Type B pancreatic cell (in vitro differentiated cells): ENCODE measurements at regions not wholly inside any gene's neighbourhood (a gene's known extent, or its start where the extent isn't known, plus 50 kb on each side); places are given as distances from the start of the nearest gene placed in this dataset.
"Not testable (repeated sequence)": the region's sequence is repeated elsewhere in the genome, so short reads cannot be mapped to it uniquely, and the experiment has no call there.

Experiments used
- DNase-seq: peaks from one replicate; pipeline ENCODE4 v3.0.0; 2021; ENCODE audit warnings: mixed read lengths; ENCODE audit not compliant: unreplicated experiment; ENCODE audit errors: extremely low spot score
- H3K27ac Mint-ChIP-seq: 2 replicates; pipeline ENCODE4 v1.8.0; 2021; ENCODE audit warnings: mild to moderate bottlenecking, mixed read lengths
- H3K27me3 Mint-ChIP-seq: 2 replicates; pipeline ENCODE4 v1.8.0; 2021; ENCODE audit warnings: mixed read lengths
- H3K36me3 Mint-ChIP-seq: 2 replicates; pipeline ENCODE4 v1.8.0; 2021; ENCODE audit warnings: mixed read lengths
- H3K4me1 Mint-ChIP-seq: one replicate; pipeline ENCODE4 v1.8.0; 2021; ENCODE audit warnings: mixed read lengths; ENCODE audit not compliant: unreplicated experiment
- H3K4me3 Mint-ChIP-seq: 2 replicates; pipeline ENCODE4 v1.8.0; 2021; ENCODE audit warnings: mild to moderate bottlenecking, mixed read lengths
- H3K9me3 Mint-ChIP-seq: 2 replicates; pipeline ENCODE4 v1.8.0; 2021; ENCODE audit warnings: mixed read lengths
- TF ChIP-seq, protein P1 (sequence below): fragments of 200-600 bp; sonication (generic); conservative IDR thresholded peaks from 2 replicates; pipeline ENCODE4 v1.5.0; 2021; ENCODE audit warnings: antibody characterized with exemption, mild to moderate bottlenecking

DNA sequence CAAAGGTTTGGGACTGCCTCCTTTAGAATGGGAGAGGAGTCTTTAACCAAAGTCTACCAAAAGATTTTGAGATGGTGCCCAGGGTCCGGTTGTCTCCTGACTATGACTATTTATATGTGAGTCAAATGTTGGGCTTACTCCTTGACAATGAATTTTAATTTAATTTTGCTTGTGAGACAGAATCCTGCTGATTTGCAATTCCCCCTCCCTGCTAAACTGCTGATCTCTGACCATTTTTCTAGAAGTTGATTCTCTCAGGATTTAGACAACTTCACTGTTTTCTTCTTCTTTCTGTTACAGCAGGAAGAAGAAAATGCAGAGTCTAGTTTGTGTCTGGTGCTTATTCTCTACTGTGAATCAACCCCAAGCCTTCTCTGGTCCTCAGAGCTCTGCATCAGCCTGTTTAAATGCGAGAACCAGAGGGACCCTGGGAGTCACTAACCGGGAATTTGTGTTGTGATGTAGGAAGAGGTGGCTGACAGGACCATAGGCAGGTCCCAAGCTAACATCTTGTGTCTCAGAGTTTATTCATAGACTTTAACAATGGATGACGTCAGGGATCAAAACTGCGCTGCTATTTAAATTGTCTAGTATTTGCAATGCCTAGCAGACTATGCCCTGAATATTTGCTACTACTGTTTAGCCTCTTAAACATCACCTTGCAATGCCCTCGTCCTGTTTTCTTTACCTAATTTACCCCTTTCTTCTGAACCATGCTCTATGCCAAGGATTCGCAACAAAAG, 124.0 kb upstream of the TAF11L2 start:
- H3K4me3 Mint-ChIP-seq, result no peak overlapping the region
- no peak overlapping the region for H3K27ac Mint-ChIP-seq

DNA sequence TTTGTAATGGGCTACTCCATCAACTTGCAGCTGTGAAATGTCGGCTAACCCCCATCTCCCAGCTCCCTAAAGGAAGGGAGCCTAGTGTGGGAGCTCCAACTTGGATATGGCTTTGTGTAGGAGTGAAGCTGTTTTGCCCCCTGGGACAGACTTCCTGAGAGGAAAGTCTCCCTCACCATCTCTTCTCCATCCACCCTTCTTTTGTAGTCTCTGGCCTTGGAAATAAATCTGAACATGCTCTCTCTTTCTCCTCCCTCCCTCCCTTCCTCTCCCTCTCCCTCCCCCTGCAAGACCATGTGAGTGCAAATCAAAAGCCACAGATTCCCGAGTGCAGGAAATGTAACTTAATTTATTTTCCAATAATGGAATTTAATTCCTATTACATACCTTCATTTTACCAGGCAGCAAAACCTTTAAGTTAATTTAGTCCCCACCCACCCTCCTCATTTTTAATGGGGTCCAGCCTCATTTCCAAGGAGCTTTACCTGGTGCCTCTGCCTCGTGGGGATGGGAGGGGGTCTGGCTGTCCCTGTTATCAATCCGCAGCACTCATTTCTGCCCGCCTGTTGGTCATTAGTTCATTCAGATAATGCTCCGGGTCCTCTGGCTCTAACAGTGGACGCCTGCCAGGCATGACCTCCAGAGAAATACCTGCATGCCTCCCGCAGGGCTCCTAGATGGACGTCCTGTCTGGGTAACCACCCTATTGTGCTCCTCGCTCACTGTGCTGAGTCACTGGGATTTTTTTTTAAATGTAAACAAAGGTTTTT, 122.9 kb upstream of the TAF11L2 start:
- DNase-seq, result no peak
- TF ChIP-seq, protein P1, sequence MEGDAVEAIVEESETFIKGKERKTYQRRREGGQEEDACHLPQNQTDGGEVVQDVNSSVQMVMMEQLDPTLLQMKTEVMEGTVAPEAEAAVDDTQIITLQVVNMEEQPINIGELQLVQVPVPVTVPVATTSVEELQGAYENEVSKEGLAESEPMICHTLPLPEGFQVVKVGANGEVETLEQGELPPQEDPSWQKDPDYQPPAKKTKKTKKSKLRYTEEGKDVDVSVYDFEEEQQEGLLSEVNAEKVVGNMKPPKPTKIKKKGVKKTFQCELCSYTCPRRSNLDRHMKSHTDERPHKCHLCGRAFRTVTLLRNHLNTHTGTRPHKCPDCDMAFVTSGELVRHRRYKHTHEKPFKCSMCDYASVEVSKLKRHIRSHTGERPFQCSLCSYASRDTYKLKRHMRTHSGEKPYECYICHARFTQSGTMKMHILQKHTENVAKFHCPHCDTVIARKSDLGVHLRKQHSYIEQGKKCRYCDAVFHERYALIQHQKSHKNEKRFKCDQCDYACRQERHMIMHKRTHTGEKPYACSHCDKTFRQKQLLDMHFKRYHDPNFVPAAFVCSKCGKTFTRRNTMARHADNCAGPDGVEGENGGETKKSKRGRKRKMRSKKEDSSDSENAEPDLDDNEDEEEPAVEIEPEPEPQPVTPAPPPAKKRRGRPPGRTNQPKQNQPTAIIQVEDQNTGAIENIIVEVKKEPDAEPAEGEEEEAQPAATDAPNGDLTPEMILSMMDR, result no peak
- Mint-ChIP-seq H3K4me1 (peaks cover 43% of the 10 kb centered on the region), H3K36me3 (no peaks in the 10 kb centered on the region), H3K9me3 (peaks cover 4% of the 10 kb centered on the region), H3K27me3 (no peaks in the 10 kb centered on the region), H3K27ac (peak overlapping the region; percentile 95), H3K4me3 (peak overlapping the region; percentile 86)

More for the DNA sequence above, 124.0 kb upstream of the TAF11L2 start:
- Mint-ChIP-seq H3K4me1 (peaks cover 34% of the 10 kb centered on the region), H3K27me3 (no peaks in the 10 kb centered on the region), H3K9me3 (peaks cover 5% of the 10 kb centered on the region), H3K36me3 (no peaks in the 10 kb centered on the region)
- no peak for DNase-seq
- TF ChIP-seq, protein P1, result no peak

GRCh38 chr5:17375886-17376285, 122.1 kb upstream of the TAF11L2 start:
- not testable (repeated sequence) for H3K36me3 Mint-ChIP-seq, H3K27me3 Mint-ChIP-seq, H3K27ac Mint-ChIP-seq, H3K9me3 Mint-ChIP-seq, H3K4me3 Mint-ChIP-seq, DNase-seq
- peaks cover 46% of the 10 kb centered on the region for H3K4me1 Mint-ChIP-seq

- H3K9me3 Mint-ChIP-seq, result no peaks in the 10 kb centered on the region
- H3K4me1 Mint-ChIP-seq, result peaks cover 57% of the 10 kb centered on the region
- H3K36me3 Mint-ChIP-seq, result no peaks in the 10 kb centered on the region
- peak overlapping the region; percentile 9 for H3K27ac Mint-ChIP-seq
- TF ChIP-seq, protein P1, result no peak
- peak overlapping the region; percentile 20 for H3K4me3 Mint-ChIP-seq
- no peaks in the 10 kb centered on the region for H3K27me3 Mint-ChIP-seq
- DNase-seq, result no peak
These were observed 119.6 kb upstream of the TAF11L2 start for GRCh38 chr5:17378346-17378997.

GRCh38 chr5:17379100-17379951, 118.7 kb upstream of the TAF11L2 start:
- H3K27ac Mint-ChIP-seq, result peak overlapping the region; percentile 38
- TF ChIP-seq, protein P1, result no peak
- peaks cover 63% of the 10 kb centered on the region for H3K4me1 Mint-ChIP-seq
- no peaks in the 10 kb centered on the region for H3K36me3 Mint-ChIP-seq
- DNase-seq, result no peak
- no peaks in the 10 kb centered on the region for H3K9me3 Mint-ChIP-seq
- no peaks in the 10 kb centered on the region for H3K27me3 Mint-ChIP-seq
- H3K4me3 Mint-ChIP-seq, result no peak overlapping the region
